ENCODE measurements at regions not wholly inside any gene's neighbourhood (a gene's known extent, or its start where the extent isn't known, plus 50 kb on each side); places are given as distances from the start of the nearest gene placed in this dataset.

- Histone ChIP-seq H3K27me3 (ENCODE audit: insufficient read depth) (no peaks in the 10 kb centered on the region), H3K79me2 (replicated peaks; ENCODE audit: insufficient read depth) (no peaks in the 10 kb centered on the region), H3F3A (replicated peaks; ENCODE audit: low read depth) (no peaks in the 10 kb centered on the region), H2AFZ (no peak overlapping the region), H3K4me3 (no peak overlapping the region), H4K20me1 (replicated peaks; ENCODE audit: insufficient read depth) (no peaks in the 10 kb centered on the region), H3K9me2 (ENCODE audit: insufficient read depth) (peaks cover 18% of the 10 kb centered on the region), H3K4me1 (ENCODE audit: insufficient read depth) (no peaks in the 10 kb centered on the region), H3K36me3 (ENCODE audit: insufficient read depth) (no peaks in the 10 kb centered on the region), H3K27ac (ENCODE audit: low read depth) (no peak overlapping the region), H3K4me2 (no peak overlapping the region)
- H3K27ac Mint-ChIP-seq, result no peak overlapping the region
- ATAC-seq, result no peak
- H3K27me3 Mint-ChIP-seq (ENCODE audit: insufficient read depth, low read depth, poor library complexity), result no peaks in the 10 kb centered on the region
- TF ChIP-seq CREB1 (CRISPR knock-in tag; IDR thresholded peaks at IDR 0.05; ENCODE audit: low read depth) (no peak), ETS1 (IDR thresholded peaks at IDR 0.05) (no peak), JUNB (IDR thresholded peaks at IDR 0.05; ENCODE audit: unreplicated experiment) (no peak), EZH2phosphoT487 (IDR thresholded peaks at IDR 0.05; ENCODE audit: unreplicated experiment) (no peak), ZNF462 (CRISPR knock-in tag; IDR thresholded peaks at IDR 0.05) (no peak), ZNF331 (CRISPR knock-in tag; IDR thresholded peaks at IDR 0.05; ENCODE audit: low read depth) (no peak), REST (IDR thresholded peaks at IDR 0.05; ENCODE audit: unreplicated experiment) (no peak), CTCF (conservative IDR thresholded peaks at IDR 0.05; ENCODE audit: low read depth in 2 of 2) (no peak), POLR2AphosphoS5 (IDR thresholded peaks at IDR 0.05; ENCODE audit: low read depth) (no peak), STAT1 (IDR thresholded peaks at IDR 0.05; ENCODE audit: unreplicated experiment) (no peak), EZH2 (IDR thresholded peaks at IDR 0.05; ENCODE audit: low read depth, unreplicated experiment) (no peak), NANOG (IDR thresholded peaks at IDR 0.05; ENCODE audit: borderline replicate concordance) (no peak), ZNF114 (CRISPR knock-in tag; IDR thresholded peaks at IDR 0.05) (no peak)
- no peaks in the 10 kb centered on the region for H3K36me3 Mint-ChIP-seq (ENCODE audit: low read depth)
- DNase-seq (ENCODE audit: low spot score), result no peak
- H3K4me3 Mint-ChIP-seq, result no peak overlapping the region
- H3K4me1 Mint-ChIP-seq, result 0 out of 3 replicates have a peak, but pooled peaks cover 3% of the 10 kb centered on the region
- H3K9me3 Mint-ChIP-seq, result no peaks in the 10 kb centered on the region; the same call in 2 of the 3 replicates
These were observed 170.4 kb upstream of the FLRT2 start for GRCh38 chr14:85359505-85359904.

Measured in GM23338 (cell line).